CMK (cell line): ENCODE measurements at regions not wholly inside any gene's neighbourhood (a gene's known extent, or its start where the extent isn't known, plus 50 kb on each side); places are given as distances from the start of the nearest gene placed in this dataset.
"Not testable (repeated sequence)": the region's sequence is repeated elsewhere in the genome, so short reads cannot be mapped to it uniquely, and the experiment has no call there.

Experiments used
- DNase-seq: peaks from one replicate; pipeline ENCODE4 v3.0.0-alpha.2; 2010; ENCODE audit warnings: low read depth

GRCh38 chr7:13581097-13581496 is 408.4 kb downstream of the ETV1 start:
- no peak for DNase-seq

GRCh38 chr7:13593854-13594253 is 395.6 kb downstream of the ETV1 start:
- no peak for DNase-seq

- DNase-seq: no peak
These were observed 387.4 kb downstream of the ETV1 start for GRCh38 chr7:13602036-13602435.

DNA sequence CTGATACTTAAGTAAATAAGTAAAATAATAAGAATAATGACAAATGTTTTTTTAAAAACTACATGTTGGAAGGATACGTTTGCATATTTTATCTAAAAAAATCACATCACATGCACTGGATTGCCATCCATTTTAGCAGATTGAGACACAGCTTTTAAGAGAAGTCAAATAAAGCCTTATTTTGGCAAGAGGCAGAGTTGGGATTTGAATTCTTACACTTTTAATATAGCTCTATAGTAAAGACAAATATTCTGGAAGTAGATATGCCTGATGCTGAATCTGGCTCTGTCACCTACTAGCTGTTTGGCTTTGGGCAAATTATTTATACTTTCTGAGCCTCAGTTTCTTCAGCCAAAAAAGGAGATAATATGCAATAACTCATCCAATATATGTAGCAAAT is 386.4 kb downstream of the ETV1 start:
- DNase-seq: no peak

DNA sequence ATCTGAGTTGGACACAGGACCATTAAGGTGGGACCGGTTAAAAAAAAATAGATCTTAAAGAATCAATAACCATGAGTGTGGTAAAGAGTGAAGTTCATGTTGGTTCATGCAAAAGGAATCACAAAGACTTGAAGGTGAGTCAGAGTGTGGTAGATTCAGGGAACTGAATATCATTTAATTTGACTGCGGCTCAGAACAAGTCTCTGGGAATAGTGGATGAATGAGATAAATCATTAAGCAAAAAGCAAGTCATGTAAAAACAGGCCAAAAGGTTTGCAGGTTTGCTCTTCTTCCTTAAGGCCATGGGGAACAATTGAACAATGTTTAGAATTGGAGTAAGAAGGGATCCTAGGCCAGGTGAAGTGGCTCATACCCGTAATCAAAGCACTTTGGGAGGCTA is 385.8 kb downstream of the ETV1 start:
- no peak for DNase-seq

- no peak for DNase-seq
These were observed 385.3 kb downstream of the ETV1 start for GRCh38 chr7:13604178-13604577.

GRCh38 chr7:13610372-13610771 is 379.1 kb downstream of the ETV1 start:
- no peak for DNase-seq

DNA sequence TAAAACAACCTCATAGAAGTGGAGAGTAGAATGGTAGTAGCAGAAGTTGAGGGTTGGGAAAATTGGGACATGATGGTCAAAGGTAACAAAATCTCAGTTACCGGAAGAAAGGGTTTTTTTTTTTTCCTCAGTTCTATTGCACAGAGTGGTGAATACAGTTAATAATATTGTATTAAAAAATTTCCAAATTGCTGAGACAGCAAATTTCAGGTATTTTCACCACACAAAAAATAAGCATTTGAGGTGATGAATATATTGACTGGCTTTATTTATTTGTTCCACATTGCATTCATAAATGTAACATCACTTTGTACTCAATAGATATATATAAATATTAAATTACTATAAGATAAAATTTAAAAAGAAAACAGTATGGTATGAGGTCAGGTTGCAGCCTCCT is 373.8 kb downstream of the ETV1 start:
- no peak for DNase-seq

GRCh38 chr7:13627455-13627854 is 362.0 kb downstream of the ETV1 start:
- no peak for DNase-seq

GRCh38 chr7:13628239-13629001 is 361.0 kb downstream of the ETV1 start:
- DNase-seq: no peak

DNA sequence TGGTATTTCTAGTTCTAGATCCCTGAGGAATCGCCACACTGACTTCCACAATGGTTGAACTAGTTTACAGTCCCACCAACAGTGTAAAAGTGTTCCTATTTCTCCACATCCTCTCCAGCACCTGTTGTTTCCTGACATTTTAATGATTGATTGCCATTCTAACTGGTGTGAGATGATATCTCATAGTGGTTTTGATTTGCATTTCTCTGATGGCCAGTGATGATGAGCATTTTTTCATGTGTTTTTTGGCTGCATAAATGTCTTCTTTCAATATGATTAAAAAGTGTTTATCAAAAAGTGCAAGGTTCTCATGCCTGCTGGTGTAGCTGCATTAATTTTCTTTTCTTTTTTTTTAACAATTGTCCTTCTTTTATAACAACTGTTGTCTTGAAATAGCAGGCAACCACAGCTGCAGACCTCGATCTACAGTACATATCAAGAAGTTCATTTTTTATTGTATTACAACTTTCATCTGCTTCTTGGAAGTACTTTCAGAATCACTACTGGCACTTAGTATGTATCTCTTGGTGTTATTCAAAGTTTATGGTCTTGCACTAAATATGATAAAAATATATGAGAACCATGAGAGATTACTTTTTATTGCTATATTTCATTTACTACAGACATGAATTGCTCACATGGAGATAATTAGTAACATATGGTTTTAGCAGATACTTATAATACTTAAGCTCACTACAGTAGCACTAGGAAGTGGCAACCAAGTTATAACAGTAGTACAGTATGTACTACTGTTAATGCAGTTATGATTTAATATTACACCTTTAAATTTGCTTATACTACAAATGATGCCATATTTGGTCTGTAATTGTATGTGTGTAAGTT is 358.0 kb downstream of the ETV1 start:
- DNase-seq: not testable (repeated sequence)

DNA sequence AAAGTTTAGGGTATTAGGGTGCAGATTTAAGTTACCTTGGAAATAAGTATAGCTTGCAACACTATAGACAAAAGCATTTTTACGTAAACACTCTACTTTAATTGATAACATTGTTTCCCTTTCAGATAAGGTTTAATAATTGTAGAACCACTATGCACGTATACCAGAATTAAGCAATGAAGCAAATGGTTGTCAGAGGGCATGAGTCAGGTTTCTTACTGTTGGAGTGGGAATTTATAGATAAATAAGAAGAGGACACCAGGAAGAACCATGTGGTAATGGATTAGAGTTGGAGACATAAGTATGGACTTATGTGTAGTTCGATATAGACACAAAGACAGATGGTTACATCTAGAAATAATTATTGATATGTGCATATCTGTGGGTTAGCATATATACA is 355.6 kb downstream of the ETV1 start:
- DNase-seq: no peak

DNA sequence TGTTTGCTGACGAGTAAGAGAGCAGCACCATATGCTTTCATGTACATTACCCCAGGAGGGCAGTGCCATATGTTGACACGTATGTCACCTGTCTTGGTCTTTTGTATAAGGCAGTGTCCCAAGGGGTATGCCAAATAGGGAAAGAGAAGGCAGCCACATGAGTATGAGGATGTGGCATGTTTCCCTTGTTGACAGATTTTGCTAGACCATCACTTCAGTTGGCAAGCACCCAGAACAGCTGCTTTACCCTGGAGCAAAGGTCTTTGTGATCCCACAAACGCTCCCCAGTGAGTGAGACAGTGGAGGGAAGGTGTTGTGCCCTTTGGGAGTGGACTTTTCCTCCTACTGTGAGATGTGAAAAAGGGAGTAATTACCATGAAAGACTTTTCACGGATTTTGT is 350.1 kb downstream of the ETV1 start:
- no peak for DNase-seq

GRCh38 chr7:13641714-13642113 is 347.8 kb downstream of the ETV1 start:
- no peak for DNase-seq

DNA sequence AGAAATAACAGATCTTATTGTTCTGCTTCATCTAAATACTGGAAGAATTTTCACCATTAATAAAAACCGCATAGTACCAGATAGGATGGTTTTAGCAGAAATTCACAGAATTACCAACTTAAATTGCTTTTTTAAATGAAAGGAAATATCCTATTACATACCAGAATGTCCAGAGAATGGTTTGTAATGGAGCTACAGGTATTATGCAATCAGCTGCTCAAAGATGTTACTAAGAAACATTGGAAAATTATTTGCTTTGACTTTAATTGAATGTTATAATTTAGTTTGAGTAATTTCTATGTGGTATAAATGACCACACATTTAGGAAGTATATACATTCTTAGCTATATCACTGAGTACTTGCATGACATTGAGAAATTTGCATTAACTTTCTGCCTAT is 338.3 kb downstream of the ETV1 start:
- DNase-seq: no peak

- DNase-seq: no peak
These were observed 333.1 kb downstream of the ETV1 start for GRCh38 chr7:13656330-13656729.

GRCh38 chr7:13673290-13673689 is 316.2 kb downstream of the ETV1 start:
- no peak for DNase-seq

- no peak for DNase-seq
These were observed 306.8 kb downstream of the ETV1 start for GRCh38 chr7:13682626-13683025.

GRCh38 chr7:13687500-13687899 is 302.0 kb downstream of the ETV1 start:
- no peak for DNase-seq

DNA sequence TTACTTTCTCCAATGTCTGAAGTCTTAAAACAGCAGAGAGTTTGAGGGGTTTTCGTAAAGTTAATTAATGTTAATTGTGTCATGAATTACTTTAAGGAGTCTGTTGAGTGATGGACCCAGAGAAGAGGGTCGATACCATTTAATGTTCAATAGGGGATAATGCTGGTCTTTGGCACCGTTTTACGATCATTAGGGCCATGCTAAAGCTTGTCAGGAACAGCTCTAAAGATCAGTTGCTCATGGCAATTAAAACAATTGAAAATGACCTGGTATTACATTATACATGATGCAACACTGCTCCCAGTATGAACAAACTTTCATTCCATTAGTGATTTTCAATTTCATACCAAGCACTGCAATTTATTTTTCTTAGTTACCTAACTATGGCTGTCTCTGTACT is 296.9 kb downstream of the ETV1 start:
- DNase-seq: no peak

DNA sequence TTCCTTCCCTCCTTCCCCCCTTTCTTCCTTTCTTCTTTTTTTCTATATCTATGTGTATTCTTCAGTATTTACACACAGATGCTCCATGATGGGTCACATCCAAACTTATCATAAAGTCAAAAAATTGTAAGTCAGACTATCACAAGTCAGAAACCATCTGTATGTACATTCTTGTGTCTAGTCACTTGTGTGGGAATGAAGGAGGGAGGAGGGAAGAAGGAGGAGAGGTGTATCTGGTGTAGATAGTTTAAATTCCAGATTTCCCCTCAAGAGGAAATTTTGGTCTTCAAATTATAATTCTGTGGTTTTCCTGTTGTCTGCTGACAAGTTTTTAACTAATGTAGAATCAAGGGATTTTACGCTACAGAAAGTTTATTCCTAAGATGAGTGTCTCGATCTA is 287.2 kb downstream of the ETV1 start:
- no peak for DNase-seq

- no peak for DNase-seq
These were observed 280.8 kb downstream of the ETV1 start for GRCh38 chr7:13708670-13709069.

DNA sequence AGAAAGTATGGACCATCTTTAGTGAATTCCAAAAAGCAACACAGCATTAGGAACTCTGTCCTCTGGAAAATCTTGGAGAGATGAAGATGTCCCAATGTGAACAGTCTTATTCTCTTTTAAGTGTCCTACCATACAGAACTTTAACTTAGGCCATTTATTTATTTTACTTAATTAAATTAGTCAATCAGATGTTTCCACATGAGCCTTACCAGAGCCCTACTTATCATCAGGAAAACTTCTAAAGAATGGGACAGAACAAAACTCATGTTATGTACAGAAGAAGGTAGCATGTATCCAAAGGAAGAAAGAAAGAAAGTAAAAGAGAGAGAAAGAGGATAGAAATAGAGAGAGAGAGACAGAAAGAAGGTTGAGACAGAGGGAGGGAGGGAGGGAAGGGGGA is 276.4 kb downstream of the ETV1 start:
- DNase-seq: no peak

- no peak for DNase-seq
These were observed 273.9 kb downstream of the ETV1 start for GRCh38 chr7:13715534-13715933.
